Heart right ventricle (tissue), 16 donors: ENCODE measurements at regions not wholly inside any gene's neighbourhood (a gene's known extent, or its start where the extent isn't known, plus 50 kb on each side); places are given as distances from the start of the nearest gene placed in this dataset.

Experiments used
- ATAC-seq, 8 donors: fragments of 200-7000 bp; cut with Tn5 transposase; one replicate each; pipeline ENCODE4 v1.9.1; 2020; ENCODE audit warnings: mild to moderate bottlenecking in 8 of 8, moderate library complexity in 8 of 8, moderate number of reproducible peaks in 1 of 8
- DNase-seq, 2 donors: peaks; one replicate each; pipeline ENCODE4 v3.0.0-alpha.2; 2020
- H3K27ac ChIP-seq, 10 donors: fragments of 200-600 bp; sonication (generic) in 2 of 10; one replicate each; pipeline versions ENCODE4 v1.5.0 to v1.8.0; 2020 to 2022; ENCODE audit warnings: mild to moderate bottlenecking in 3 of 10
- H3K27me3 ChIP-seq, 7 donors: fragments of 200-600 bp; one replicate each; pipeline ENCODE4 v1.8.0; 2021 to 2022; ENCODE audit warnings: mild to moderate bottlenecking in 2 of 7
- H3K36me3 ChIP-seq, 9 donors: fragments of 200-600 bp; sonication (generic) in 1 of 9; one replicate each; pipeline versions ENCODE4 v1.5.0 to v1.8.0; 2020 to 2022; ENCODE audit warnings: mild to moderate bottlenecking in 2 of 9
- H3K4me1 ChIP-seq, 9 donors: fragments of 200-600 bp; sonication (generic) in 1 of 9; one replicate each; pipeline versions ENCODE4 v1.5.0 to v1.8.0; 2020 to 2022; ENCODE audit warnings: mild to moderate bottlenecking in 4 of 9
- H3K4me3 ChIP-seq, 10 donors: fragments of 200-600 bp; sonication (generic) in 2 of 10; one replicate each; pipeline versions ENCODE4 v1.5.0 to v1.8.0; 2020 to 2022; ENCODE audit warnings: mild to moderate bottlenecking in 7 of 10, moderate library complexity in 2 of 10
- H3K9me3 ChIP-seq, 11 donors: fragments of 200-600 bp in 10 of 11; sonication (generic) in 2 of 11; one replicate each; pipeline versions ENCODE4 v1.5.0 to v1.8.0; 2013 to 2022; ENCODE audit warnings: mild to moderate bottlenecking in 2 of 11, control low read depth in 1 of 11, moderate library complexity in 1 of 11
- WGBS, 2 donors: extraction: QIAGEN DNeasy Blood & Tissue Kit; methylation state at CpG; one replicate each; pipeline ENCODE4 v1.1.7; 2013; ENCODE audit warnings: inconsistent platforms in 1 of 2; 5-methylcytosine and 5-hydroxymethylcytosine counted together
- intact Hi-C, 10 donors: fragments of 100-400 bp; cut with DNase I; formaldehyde crosslinking; loops; one replicate each; pipeline versions ENCODE4 v1.11.1 to v1.14.2; 2022
- TF ChIP-seq, protein P1 (sequence below), 9 donors: fragments of 200-600 bp; sonication (generic) in 2 of 9; IDR thresholded peaks; one replicate each; pipeline versions ENCODE4 v1.5.0 to v1.8.0; 2021 to 2022; ENCODE audit warnings: antibody characterized with exemption in 9 of 9, mild to moderate bottlenecking in 5 of 9, moderate library complexity in 1 of 9
- donor health status: Arrhythmogenic right ventricular cardiomyopathy.
- donor health status: ischemic (EF 13 %, LVEDD 7.1; RV severe dilation, severe dysfunction).
- donor health status: healthy with polysubstance abuse.
- donor health status: DM: no; HTN: yes; CAD: no.
- donor health status: DM: no; HTN: no; CAD: no.
- donor health status: ischemic (EF 25% LVEDD 6.9; RV normal size, moderate dysfunction).
- donor health status: ischemic (EF 25% LVEDD 5.7; RV mildly dilated, moderate dysfunction).
- donor health status: healthy.
- donor health status: DM: yes; HTN: yes; CAD: no.
- donor health status: Ischemic cardiomyopathy.
- donor health status: ischemic (EF 35%, LVEDD 5.7; RV mildly dilated, moderate dysfunction).
- donor health status: nonischemic (EF 11% LVEDD 7.7; RV severe dilation, severe dysfunction).
- donor health status: DM: yes; HTN: yes; CAD: no.
- donor health status: PGD.
- donor health status: ischemic (EF 29% LVEDD 5.4; RV normal size, mild dysfunction).
- donor health status: nonischemic (EF 23%, LVEDD 6.1; RV moderate dilation, normal function).

DNA sequence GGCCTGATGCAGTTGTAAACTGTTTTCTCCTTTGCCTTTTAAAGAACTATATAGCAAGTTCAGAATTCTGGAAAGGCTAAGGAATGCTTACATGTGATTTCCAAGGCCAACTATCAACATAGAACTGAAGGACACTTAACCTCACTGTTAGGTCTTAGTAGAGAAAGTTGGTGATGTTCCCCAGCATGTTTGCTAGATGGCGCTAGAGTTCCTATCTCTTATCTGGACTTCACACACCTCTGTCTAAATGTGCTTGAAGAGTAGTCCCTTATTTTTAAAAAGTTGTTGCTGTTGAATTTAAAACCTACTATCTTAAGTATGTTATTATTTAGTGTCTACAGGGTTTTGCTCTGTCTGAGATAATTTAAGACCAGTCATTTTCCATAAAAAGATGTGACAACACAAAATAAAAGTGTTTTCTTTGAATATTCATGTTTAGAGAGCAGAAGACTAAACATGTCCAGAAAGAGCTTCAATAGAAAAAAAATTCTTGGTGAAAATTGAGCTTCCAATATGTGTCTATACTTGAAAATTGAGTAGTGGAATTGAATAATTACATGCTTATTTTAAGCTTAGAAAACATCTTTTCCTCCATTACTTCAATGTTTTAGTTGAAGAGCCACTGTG lies 237.3 kb downstream of the S1PR1 start:
- Histone ChIP-seq H3K4me1 (no peaks in the 10 kb centered on the region), H3K36me3 (no peaks in the 10 kb centered on the region), H3K9me3 (peaks cover 0 to 24% (median 6%) of the 10 kb centered on the region in 11 donors), H3K27ac (no peak overlapping the region), H3K27me3 (no peaks in the 10 kb centered on the region), H3K4me3 (no peak overlapping the region)
- DNase-seq (no peak), ATAC-seq (no peak)
- intact Hi-C loops = no loop called here
- WGBS, 2 donors = 2 to 6% methylated on average over 1 of the region's 1 CpG
- TF ChIP-seq, protein P1, sequence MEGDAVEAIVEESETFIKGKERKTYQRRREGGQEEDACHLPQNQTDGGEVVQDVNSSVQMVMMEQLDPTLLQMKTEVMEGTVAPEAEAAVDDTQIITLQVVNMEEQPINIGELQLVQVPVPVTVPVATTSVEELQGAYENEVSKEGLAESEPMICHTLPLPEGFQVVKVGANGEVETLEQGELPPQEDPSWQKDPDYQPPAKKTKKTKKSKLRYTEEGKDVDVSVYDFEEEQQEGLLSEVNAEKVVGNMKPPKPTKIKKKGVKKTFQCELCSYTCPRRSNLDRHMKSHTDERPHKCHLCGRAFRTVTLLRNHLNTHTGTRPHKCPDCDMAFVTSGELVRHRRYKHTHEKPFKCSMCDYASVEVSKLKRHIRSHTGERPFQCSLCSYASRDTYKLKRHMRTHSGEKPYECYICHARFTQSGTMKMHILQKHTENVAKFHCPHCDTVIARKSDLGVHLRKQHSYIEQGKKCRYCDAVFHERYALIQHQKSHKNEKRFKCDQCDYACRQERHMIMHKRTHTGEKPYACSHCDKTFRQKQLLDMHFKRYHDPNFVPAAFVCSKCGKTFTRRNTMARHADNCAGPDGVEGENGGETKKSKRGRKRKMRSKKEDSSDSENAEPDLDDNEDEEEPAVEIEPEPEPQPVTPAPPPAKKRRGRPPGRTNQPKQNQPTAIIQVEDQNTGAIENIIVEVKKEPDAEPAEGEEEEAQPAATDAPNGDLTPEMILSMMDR (IDR thresholded peaks at IDR 0.05) = peak in 7 of 9 donors; percentile 10 to 41 (median 31)

GRCh38 chr1:101476541-101476940 lies 239.7 kb downstream of the S1PR1 start:
- intact Hi-C loops = no loop called here
- ATAC-seq (no peak), DNase-seq (no peak)
- 60 to 63% methylated on average over 1 of the region's 1 CpG for WGBS, 2 donors
- peaks cover 0 to 17% (median 6%) of the 10 kb centered on the region in 11 donors for H3K9me3 ChIP-seq
- H3K27ac ChIP-seq = no peak overlapping the region
- H3K27me3 ChIP-seq = no peaks in the 10 kb centered on the region
- no peak overlapping the region for H3K4me3 ChIP-seq
- TF ChIP-seq, protein P1 (IDR thresholded peaks at IDR 0.05) = no peak
- H3K4me1 ChIP-seq = no peaks in the 10 kb centered on the region
- no peaks in the 10 kb centered on the region for H3K36me3 ChIP-seq

GRCh38 chr1:101479945-101480344 lies 243.1 kb downstream of the S1PR1 start:
- H3K4me1 ChIP-seq = peaks cover 0 to 4% (median 0%) of the 10 kb centered on the region in 9 donors
- no peaks in the 10 kb centered on the region for H3K36me3 ChIP-seq
- intact Hi-C loops = no loop called here
- H3K27ac ChIP-seq = no peak overlapping the region
- H3K9me3 ChIP-seq = no peaks in the 10 kb centered on the region
- DNase-seq (no peak), ATAC-seq (no peak)
- TF ChIP-seq, protein P1 (IDR thresholded peaks at IDR 0.05) = no peak
- no peak overlapping the region for H3K4me3 ChIP-seq
- no peaks in the 10 kb centered on the region for H3K27me3 ChIP-seq

- intact Hi-C loops = no loop called here
- 60 to 64% methylated on average over 4 of the region's 4 CpGs for WGBS, 2 donors
- no peak for ATAC-seq
These were observed 245.5 kb downstream of the S1PR1 start for GRCh38 chr1:101482306-101482705.

More at GRCh38 chr1:101482306-101482705, 245.5 kb downstream of the S1PR1 start:
- Histone ChIP-seq H3K36me3 (no peaks in the 10 kb centered on the region), H3K27ac (no peak overlapping the region), H3K9me3 (no peaks in the 10 kb centered on the region), H3K27me3 (no peaks in the 10 kb centered on the region), H3K4me3 (no peak overlapping the region), H3K4me1 (peaks cover 0 to 11% (median 0%) of the 10 kb centered on the region in 9 donors)
- TF ChIP-seq, protein P1 (IDR thresholded peaks at IDR 0.05) = no peak
- no peak for DNase-seq
